HepG2 (cell line): ENCODE measurements at regions not wholly inside any gene's neighbourhood (a gene's known extent, or its start where the extent isn't known, plus 50 kb on each side); places are given as distances from the start of the nearest gene placed in this dataset.

Source experiments
- HDAC1 ChIP-seq: sonication (generic); formaldehyde crosslinking; IDR thresholded peaks from 2 replicates; pipeline ENCODE4 v1.5.1; 2020; ENCODE audit warnings: mild to moderate bottlenecking, missing genetic modification reagents
- HDAC6 ChIP-seq: fragments of 200-600 bp; sonication (generic); IDR thresholded peaks from 2 replicates; pipeline ENCODE4 v1.7.0; 2017; ENCODE audit warnings: mild to moderate bottlenecking, antibody characterized with exemption, low read length, low read depth
- MED1 ChIP-seq: sonication (generic); formaldehyde crosslinking; IDR thresholded peaks from 2 replicates; pipeline ENCODE4 v1.4.0; 2020; ENCODE audit warnings: missing genetic modification reagents
- SYNCRIP ChIP-seq: fragments of 200-400 bp; formaldehyde crosslinking; IDR thresholded peaks from 2 replicates; pipeline ENCODE4 v1.6.1; 2018; ENCODE audit warnings: mild to moderate bottlenecking, low read depth, low read length; ENCODE audit not compliant: insufficient read depth
- ZNF124 ChIP-seq: sonication (generic); formaldehyde crosslinking; IDR thresholded peaks from 2 replicates; pipeline ENCODE4 v1.4.0; 2020; ENCODE audit warnings: missing genetic modification reagents
- ZNF263 ChIP-seq: sonication (generic); formaldehyde crosslinking; IDR thresholded peaks from 2 replicates; pipeline ENCODE4 v1.4.0; 2020; ENCODE audit warnings: missing genetic modification reagents
- TF ChIP-seq, protein P1 (sequence below): sonication (generic); formaldehyde crosslinking; IDR thresholded peaks from 2 replicates; pipeline ENCODE4 v1.5.0; 2020; ENCODE audit warnings: mild to moderate bottlenecking, missing genetic modification reagents, borderline replicate concordance
- TF ChIP-seq, protein P2 (sequence below): sonication (generic); formaldehyde crosslinking; IDR thresholded peaks from 2 replicates; pipeline ENCODE4 v1.5.0; 2020; ENCODE audit warnings: mild to moderate bottlenecking, low read depth, missing genetic modification reagents, borderline replicate concordance
- TF ChIP-seq, protein P3 (sequence below): sonication (generic); formaldehyde crosslinking; IDR thresholded peaks from 2 replicates; pipeline ENCODE4 v1.8.1; 2023; ENCODE audit warnings: mild to moderate bottlenecking, moderate library complexity, missing genetic modification reagents

DNA sequence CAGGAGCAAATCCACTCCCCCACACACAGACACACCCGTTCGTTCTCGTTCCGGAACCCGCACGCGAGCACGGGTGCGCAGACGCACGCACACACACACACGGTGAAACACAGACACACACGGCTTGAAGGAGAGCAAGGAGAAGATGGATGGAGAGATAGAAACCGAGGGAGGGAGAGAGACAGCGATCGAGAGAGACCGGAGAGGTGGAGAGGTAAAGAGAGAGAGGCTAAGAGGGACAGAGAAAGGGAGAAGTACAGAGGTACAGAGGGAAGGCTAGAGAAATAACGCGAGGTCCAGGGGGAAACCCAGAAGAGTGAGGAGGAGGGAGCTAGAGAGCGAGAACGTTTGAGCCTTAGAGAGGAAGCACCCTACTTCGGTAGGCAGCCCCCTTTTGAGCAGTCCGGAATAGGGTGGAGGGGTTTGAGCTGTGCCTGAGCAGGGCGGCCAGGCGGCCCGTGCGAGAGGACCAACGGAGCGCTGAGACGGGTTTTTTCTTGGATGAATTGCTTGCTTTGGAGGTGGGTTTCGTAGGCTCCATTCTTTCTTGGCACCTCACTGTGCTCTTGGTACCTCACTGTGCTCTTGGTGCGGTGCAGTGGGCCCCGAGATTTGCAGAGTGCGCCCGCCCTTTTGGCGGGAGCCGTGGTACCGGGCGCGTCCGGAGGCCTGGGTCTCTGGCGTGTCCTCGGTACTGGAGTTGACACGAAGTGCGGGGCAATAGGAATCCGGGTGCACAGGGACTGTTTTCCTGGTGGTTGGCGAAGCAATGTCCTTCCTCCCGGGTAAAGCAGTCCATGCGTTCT is 88.4 kb upstream of the RHOU start (continued):
- TF ChIP-seq, protein P1, sequence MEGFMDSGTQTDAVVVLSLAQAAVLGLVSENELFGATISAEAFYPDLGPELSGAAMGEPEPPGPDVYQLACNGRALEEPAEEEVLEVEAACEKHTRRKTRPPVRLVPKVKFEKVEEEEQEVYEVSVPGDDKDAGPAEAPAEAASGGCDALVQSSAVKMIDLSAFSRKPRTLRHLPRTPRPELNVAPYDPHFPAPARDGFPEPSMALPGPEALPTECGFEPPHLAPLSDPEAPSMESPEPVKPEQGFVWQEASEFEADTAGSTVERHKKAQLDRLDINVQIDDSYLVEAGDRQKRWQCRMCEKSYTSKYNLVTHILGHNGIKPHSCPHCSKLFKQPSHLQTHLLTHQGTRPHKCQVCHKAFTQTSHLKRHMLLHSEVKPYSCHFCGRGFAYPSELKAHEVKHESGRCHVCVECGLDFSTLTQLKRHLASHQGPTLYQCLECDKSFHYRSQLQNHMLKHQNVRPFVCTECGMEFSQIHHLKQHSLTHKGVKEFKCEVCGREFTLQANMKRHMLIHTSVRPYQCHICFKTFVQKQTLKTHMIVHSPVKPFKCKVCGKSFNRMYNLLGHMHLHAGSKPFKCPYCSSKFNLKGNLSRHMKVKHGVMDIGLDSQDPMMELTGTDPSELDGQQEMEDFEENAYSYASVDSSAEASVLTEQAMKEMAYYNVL (CRISPR knock-in tag): peak; percentile 52; the same call in 1 of the 2 replicates
- TF ChIP-seq ZNF263 (CRISPR knock-in tag): 0 out of 2 replicates have a peak, but pooled peaks have one; percentile 43
- TF ChIP-seq, protein P2, sequence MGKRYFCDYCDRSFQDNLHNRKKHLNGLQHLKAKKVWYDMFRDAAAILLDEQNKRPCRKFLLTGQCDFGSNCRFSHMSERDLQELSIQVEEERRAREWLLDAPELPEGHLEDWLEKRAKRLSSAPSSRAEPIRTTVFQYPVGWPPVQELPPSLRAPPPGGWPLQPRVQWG: no peak
- TF ChIP-seq SYNCRIP: no peak
- TF ChIP-seq HDAC1 (CRISPR knock-in tag): 0 out of 2 replicates have a peak, but pooled peaks have one; percentile 11
- TF ChIP-seq, protein P3, sequence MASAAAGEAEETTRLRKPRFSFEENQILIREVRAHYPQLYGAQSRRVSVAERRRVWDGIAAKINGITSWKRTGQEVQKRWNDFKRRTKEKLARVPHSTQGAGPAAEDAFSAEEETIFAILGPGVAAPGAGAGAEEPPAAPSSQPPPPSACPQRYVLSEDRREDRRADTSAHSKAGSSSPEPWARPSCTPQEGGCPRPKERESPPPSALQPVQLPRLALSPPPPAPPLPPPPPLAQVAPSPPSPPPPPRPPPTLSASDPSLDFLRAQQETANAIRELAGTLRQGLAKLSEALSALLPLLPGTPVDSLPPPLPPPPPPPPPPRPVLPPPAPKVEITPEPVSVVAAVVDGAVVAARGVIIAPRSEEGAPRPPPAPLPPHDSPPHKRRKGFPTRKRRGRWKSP (CRISPR knock-in tag): no peak
- 0 out of 2 replicates have a peak, but pooled peaks have one; percentile 23 for TF ChIP-seq MED1
- no peak for TF ChIP-seq HDAC6
- TF ChIP-seq ZNF124: no peak
